Testis (tissue), 2 donors: ENCODE measurements at regions not wholly inside any gene's neighbourhood (a gene's known extent, or its start where the extent isn't known, plus 50 kb on each side); places are given as distances from the start of the nearest gene placed in this dataset.

Experiments used
- DNase-seq: peaks from one replicate; pipeline ENCODE4 v3.0.0-alpha.2; 2019
- H3K27ac ChIP-seq, 2 donors: fragments of 200-600 bp; sonication (generic); one replicate each; pipeline ENCODE4 v1.5.1; 2019
- H3K27me3 ChIP-seq: fragments of 200-600 bp; sonication (generic); one replicate; pipeline ENCODE4 v1.5.1; 2019
- H3K36me3 ChIP-seq: fragments of 200-600 bp; sonication (generic); one replicate; pipeline ENCODE4 v1.5.1; 2017; ENCODE audit warnings: low read depth; ENCODE audit errors: missing control alignments
- H3K4me1 ChIP-seq: fragments of 200-600 bp; sonication (generic); one replicate; pipeline ENCODE4 v1.5.1; 2019
- H3K4me3 ChIP-seq, 2 donors: fragments of 200-600 bp; sonication (generic); one replicate each; pipeline ENCODE4 v1.5.1; 2017 to 2019
- H3K9me3 ChIP-seq: fragments of 200-600 bp; sonication (generic); one replicate; pipeline ENCODE4 v1.5.1; 2017
- POLR2A ChIP-seq: fragments of 450-650 bp; IDR thresholded peaks from one replicate; pipeline ENCODE4 v1.6.1; 2017; ENCODE audit warnings: antibody characterized with exemption, mild to moderate bottlenecking, moderate library complexity
- WGBS, 2 donors: methylation state at CpG; one replicate each; pipeline ENCODE4 v1.1.5; 2018; 5-methylcytosine and 5-hydroxymethylcytosine counted together
- intact Hi-C: fragments of 100-400 bp; cut with DNase I; formaldehyde crosslinking; loops from one replicate; pipeline ENCODE4 v1.15.1; 2023; ENCODE audit warnings: low total_unique reads
- TF ChIP-seq, protein P1 (sequence below), 3 experiments: fragments of 450-650 bp in 2 of 3; fragments of 200-600 bp in 1 of 3; sonication (generic) in 1 of 3; IDR thresholded peaks; one replicate each; pipeline ENCODE4 v1.5.1; 2016 to 2019; ENCODE audit warnings: antibody characterized with exemption in 3 of 3, mild to moderate bottlenecking in 2 of 3, moderate library complexity in 1 of 3

DNA sequence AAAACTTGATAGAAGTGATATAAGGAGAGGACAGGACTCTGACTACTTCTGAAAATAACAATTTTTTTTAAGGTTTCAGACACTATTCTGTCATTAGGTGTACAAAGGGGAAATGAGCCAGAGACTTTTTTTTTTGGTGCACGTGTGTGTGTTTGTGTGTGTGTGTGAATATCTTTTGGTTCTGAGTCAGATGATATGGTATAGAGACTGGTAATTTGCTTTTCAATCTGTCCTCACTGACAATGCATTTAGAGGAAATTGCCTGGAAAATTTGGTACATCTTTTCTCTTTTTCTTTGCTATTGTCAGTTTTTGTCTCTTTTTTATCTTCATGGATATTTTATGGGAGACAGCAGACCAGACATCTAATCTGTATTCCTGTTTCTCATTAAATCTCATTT is 59.3 kb downstream of the DDIT4L start:
- Histone ChIP-seq H3K4me1 (no peaks in the 10 kb centered on the region), H3K4me3 (no peak overlapping the region), H3K36me3 (no peaks in the 10 kb centered on the region), H3K9me3 (no peaks in the 10 kb centered on the region), H3K27me3 (no peaks in the 10 kb centered on the region), H3K27ac (no peak overlapping the region)
- no peak for DNase-seq
- no peak for TF ChIP-seq POLR2A
- TF ChIP-seq, protein P1, sequence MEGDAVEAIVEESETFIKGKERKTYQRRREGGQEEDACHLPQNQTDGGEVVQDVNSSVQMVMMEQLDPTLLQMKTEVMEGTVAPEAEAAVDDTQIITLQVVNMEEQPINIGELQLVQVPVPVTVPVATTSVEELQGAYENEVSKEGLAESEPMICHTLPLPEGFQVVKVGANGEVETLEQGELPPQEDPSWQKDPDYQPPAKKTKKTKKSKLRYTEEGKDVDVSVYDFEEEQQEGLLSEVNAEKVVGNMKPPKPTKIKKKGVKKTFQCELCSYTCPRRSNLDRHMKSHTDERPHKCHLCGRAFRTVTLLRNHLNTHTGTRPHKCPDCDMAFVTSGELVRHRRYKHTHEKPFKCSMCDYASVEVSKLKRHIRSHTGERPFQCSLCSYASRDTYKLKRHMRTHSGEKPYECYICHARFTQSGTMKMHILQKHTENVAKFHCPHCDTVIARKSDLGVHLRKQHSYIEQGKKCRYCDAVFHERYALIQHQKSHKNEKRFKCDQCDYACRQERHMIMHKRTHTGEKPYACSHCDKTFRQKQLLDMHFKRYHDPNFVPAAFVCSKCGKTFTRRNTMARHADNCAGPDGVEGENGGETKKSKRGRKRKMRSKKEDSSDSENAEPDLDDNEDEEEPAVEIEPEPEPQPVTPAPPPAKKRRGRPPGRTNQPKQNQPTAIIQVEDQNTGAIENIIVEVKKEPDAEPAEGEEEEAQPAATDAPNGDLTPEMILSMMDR (IDR thresholded peaks at IDR 0.05): no peak
- 63 to 78% methylated on average over 1 of the region's 1 CpG for WGBS, 2 donors
- intact Hi-C loops: no loop called here

DNA sequence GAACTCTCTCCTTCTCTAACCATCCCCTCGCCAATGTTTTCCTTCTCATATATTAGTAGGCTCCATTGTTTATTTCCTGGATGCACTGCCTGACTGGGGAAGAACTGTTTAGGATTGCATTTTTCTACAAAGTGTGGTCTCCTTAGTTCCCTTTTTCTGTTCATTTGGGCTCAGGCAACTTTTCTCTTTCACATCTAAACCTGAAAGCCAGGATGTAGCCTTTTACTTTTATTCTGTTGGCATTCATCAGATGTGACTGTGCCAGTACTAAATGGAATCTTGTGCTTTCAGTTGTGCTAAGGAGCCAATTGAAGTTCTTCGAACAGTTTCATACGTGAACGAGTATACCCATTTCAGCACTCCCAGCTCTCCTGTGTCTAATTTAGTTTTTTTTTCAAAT is 59.8 kb downstream of the DDIT4L start:
- 63 to 70% methylated on average over 4 of the region's 4 CpGs for WGBS, 2 donors
- Histone ChIP-seq H3K27me3 (no peaks in the 10 kb centered on the region), H3K36me3 (no peaks in the 10 kb centered on the region), H3K27ac (no peak overlapping the region), H3K4me3 (no peak overlapping the region), H3K9me3 (no peaks in the 10 kb centered on the region), H3K4me1 (no peaks in the 10 kb centered on the region)
- no peak for DNase-seq
- intact Hi-C loops: no loop called here
- TF ChIP-seq POLR2A: no peak
- TF ChIP-seq, protein P1 (IDR thresholded peaks at IDR 0.05): no peak

DNA sequence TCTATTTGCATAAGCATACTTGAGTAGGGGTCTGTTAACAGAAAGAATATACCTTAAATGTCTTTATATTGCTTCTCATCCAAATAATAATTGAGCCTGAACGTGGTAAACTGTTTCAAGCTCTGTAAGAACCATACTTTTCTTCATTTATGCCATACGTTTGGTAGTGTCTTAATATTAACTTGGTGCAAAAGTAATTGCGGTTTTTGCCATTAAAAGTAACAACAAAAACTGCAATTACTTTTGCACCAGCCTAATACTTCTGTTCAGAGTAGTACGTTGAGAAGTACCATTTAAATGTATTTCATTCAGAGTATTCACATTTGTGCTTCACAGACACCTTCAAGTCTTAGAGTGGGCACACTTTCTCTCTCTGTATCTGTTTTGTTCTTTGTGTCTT is 60.5 kb downstream of the DDIT4L start:
- H3K27me3 ChIP-seq: no peaks in the 10 kb centered on the region
- TF ChIP-seq, protein P1 (IDR thresholded peaks at IDR 0.05): no peak
- no peak for TF ChIP-seq POLR2A
- H3K27ac ChIP-seq: no peak overlapping the region
- H3K9me3 ChIP-seq: no peaks in the 10 kb centered on the region
- WGBS, 2 donors: 64 to 75% methylated on average over 4 of the region's 4 CpGs
- no peak overlapping the region for H3K4me3 ChIP-seq
- no peak for DNase-seq
- intact Hi-C loops: no loop called here
- no peaks in the 10 kb centered on the region for H3K4me1 ChIP-seq
- H3K36me3 ChIP-seq: no peaks in the 10 kb centered on the region

DNA sequence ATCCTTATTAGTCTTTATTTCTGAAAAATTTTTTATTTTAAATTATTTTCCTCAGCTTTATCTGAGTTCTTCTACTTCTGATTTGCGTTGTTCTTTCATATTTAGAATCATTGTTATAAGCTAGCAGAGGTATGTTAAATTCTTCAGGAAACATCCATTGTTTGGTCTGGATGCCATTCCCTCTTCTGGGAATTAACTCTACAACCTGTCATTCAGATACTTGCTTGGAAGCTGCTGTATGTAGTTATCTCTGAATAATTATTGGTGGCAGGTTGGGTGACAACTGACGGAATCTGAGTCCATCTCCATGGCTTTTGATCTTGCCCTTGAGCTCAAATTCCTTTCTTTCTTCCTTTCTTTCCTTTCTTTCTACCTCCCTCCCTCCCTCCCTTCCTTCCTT is 61.9 kb downstream of the DDIT4L start:
- 67 to 78% methylated on average over 2 of the region's 2 CpGs for WGBS, 2 donors
- H3K27me3 ChIP-seq: no peaks in the 10 kb centered on the region

DNA sequence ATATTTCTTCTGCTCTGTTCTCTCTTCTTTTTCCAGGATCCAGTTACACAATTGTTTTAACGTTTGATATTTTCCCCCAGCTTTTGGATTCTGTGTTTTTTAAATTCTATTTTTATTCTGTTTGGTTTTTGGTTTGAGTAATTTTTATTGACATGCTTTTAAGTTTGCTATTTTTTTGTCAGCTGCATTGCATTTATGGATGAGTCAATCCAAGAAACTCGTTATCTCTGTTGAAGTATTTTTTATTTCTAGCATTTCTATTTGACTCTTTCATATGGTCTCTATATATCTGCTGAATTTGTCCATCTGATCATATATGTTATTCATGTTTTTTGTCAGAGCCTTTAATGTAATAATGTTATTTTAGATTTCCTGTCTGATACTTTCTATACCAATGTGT is 65.6 kb downstream of the DDIT4L start:
- H3K27me3 ChIP-seq: no peaks in the 10 kb centered on the region
- TF ChIP-seq POLR2A: no peak
- H3K9me3 ChIP-seq: no peaks in the 10 kb centered on the region
- intact Hi-C loops: no loop called here
- H3K27ac ChIP-seq: no peak overlapping the region
- H3K4me3 ChIP-seq: no peak overlapping the region
- no peaks in the 10 kb centered on the region for H3K36me3 ChIP-seq
- DNase-seq: no peak
- no peaks in the 10 kb centered on the region for H3K4me1 ChIP-seq
- WGBS, 2 donors: 46 to 71% methylated on average over 2 of the region's 2 CpGs

More for the DNA sequence above, 61.9 kb downstream of the DDIT4L start:
- intact Hi-C loops: no loop called here
- H3K27ac ChIP-seq: no peak overlapping the region
- no peak overlapping the region for H3K4me3 ChIP-seq
- no peak for DNase-seq
- no peaks in the 10 kb centered on the region for H3K4me1 ChIP-seq
- H3K9me3 ChIP-seq: no peaks in the 10 kb centered on the region
- no peaks in the 10 kb centered on the region for H3K36me3 ChIP-seq
- no peak for TF ChIP-seq POLR2A
- TF ChIP-seq, protein P1 (IDR thresholded peaks at IDR 0.05): no peak
